GM12878 (cell line): ENCODE measurements at regions not wholly inside any gene's neighbourhood (a gene's known extent, or its start where the extent isn't known, plus 50 kb on each side); places are given as distances from the start of the nearest gene placed in this dataset.

Source experiments
- ATAC-seq: fragments of 200-7000 bp; cut with Tn5 transposase; 3 replicates; pipeline ENCODE4 v1.9.1; 2020; ENCODE audit warnings: mild to moderate bottlenecking, moderate library complexity
- BruUV-seq: library from RNA; stranded (reverse); fragments of 400-500 nt; replicated peaks from 2 replicates; lab custom pipeline; 2021; lab: Mats Ljungman, UMichigan
- CTCF ChIA-PET: fragments of 300-600 bp; sonication (Branson Sonifier 250); formaldehyde crosslinking; extraction: SDS; loops from one replicate; lab custom pipeline; 2021; ENCODE audit warnings: inconsistent platforms; lab: Yijun Ruan, JAX
- POLR2A ChIA-PET: fragments of 350-600 bp; formaldehyde crosslinking; extraction: SDS; loops from one replicate; lab custom pipeline; 2021; ENCODE audit warnings: inconsistent platforms; lab: Charles Lee
- RAD21 ChIA-PET: fragments of 300-600 bp; sonication (Branson Sonifier 250); formaldehyde crosslinking; loops from one replicate; lab custom pipeline; 2023; ENCODE audit warnings: antibody characterized with exemption; ENCODE audit not compliant: unreplicated experiment; lab: Charles Lee
- SMC1A ChIA-PET: fragments of 300-600 bp; sonication (Branson Sonifier 250); formaldehyde crosslinking; loops from one replicate; lab custom pipeline; 2023; ENCODE audit not compliant: unreplicated experiment, uncharacterized antibody; lab: Charles Lee
- DNase-seq: peaks from one replicate; pipeline ENCODE4 v3.0.0-alpha.2; 2011; ENCODE audit warnings: low read depth, low spot score
- FAIRE-seq: peaks from 3 replicates; lab custom pipeline; 2011; peaks lifted over from hg19 to GRCh38; lab: Jason Lieb, UNC
- H2AFZ ChIP-seq: 2 replicates; pipeline ENCODE4 v1.6.0; 2011; ENCODE audit warnings: low read depth, low read length, control low read depth; ENCODE audit not compliant: control insufficient read depth
- H3K27ac ChIP-seq: 2 replicates; pipeline ENCODE4 v1.5.1; 2011; ENCODE audit warnings: control low read depth; ENCODE audit not compliant: control insufficient read depth, insufficient read depth
- H3K27me3 ChIP-seq, 2 experiments: replicated peaks in 1 of 2; 2 replicates each; pipeline versions ENCODE4 v1.6.0 to v1.6.1; 2011; ENCODE audit warnings: low read length in 1 of 2; ENCODE audit not compliant: control insufficient read depth in 2 of 2, insufficient read depth in 2 of 2
- H3K36me3 ChIP-seq, 2 experiments: 2 replicates each; pipeline ENCODE4 v1.5.1; 2011; ENCODE audit warnings: low read length in 1 of 2; ENCODE audit not compliant: control insufficient read depth in 2 of 2, insufficient read depth in 2 of 2
- H3K4me1 ChIP-seq: 2 replicates; pipeline ENCODE4 v1.6.1; 2011; ENCODE audit warnings: mild to moderate bottlenecking, low read length, moderate library complexity, mixed read lengths; ENCODE audit not compliant: control insufficient read depth, insufficient read depth
- H3K4me2 ChIP-seq: 2 replicates; pipeline ENCODE4 v1.6.0; 2011; ENCODE audit warnings: control low read depth; ENCODE audit not compliant: control insufficient read depth, insufficient read depth
- H3K4me3 ChIP-seq: fragments of 200-600 bp; sonication (generic); 2 replicates; pipeline ENCODE4 v1.5.1; 2016
- H3K79me2 ChIP-seq: 2 replicates; pipeline ENCODE4 v1.6.0; 2011; ENCODE audit warnings: low read length; ENCODE audit not compliant: control insufficient read depth, insufficient read depth
- H3K9ac ChIP-seq: 2 replicates; pipeline ENCODE4 v1.8.0; 2011; ENCODE audit warnings: low read length, control low read depth, mixed read lengths; ENCODE audit not compliant: control insufficient read depth, insufficient read depth
- H3K9me3 ChIP-seq: replicated peaks from 3 replicates; pipeline ENCODE4 v1.5.1; 2011; ENCODE audit warnings: mild to moderate bottlenecking, low read length; ENCODE audit not compliant: control insufficient read depth, insufficient read depth
- H4K20me1 ChIP-seq: 2 replicates; pipeline ENCODE4 v1.6.0; 2011; ENCODE audit not compliant: control insufficient read depth, insufficient read depth
- ATF7 ChIP-seq: fragments of 450-650 bp; IDR thresholded peaks from 2 replicates; pipeline ENCODE4 v1.6.1; 2016; ENCODE audit warnings: low read depth, mild to moderate bottlenecking
- BCL3 ChIP-seq: IDR thresholded peaks from 2 replicates; pipeline ENCODE4 v1.6.1; 2011; ENCODE audit warnings: borderline replicate concordance, low read depth, mild to moderate bottlenecking, moderate library complexity, low read length; ENCODE audit not compliant: insufficient read depth, poor library complexity, severe bottlenecking
- BHLHE40 ChIP-seq, 2 experiments: fragments of 450-650 bp in 1 of 2; IDR thresholded peaks; 2 replicates each; pipeline ENCODE4 v1.6.1; 2011 to 2017; ENCODE audit warnings: low read depth in 2 of 2, borderline replicate concordance in 1 of 2, improper control_type of control experiment in 1 of 2, low read length in 1 of 2, mild to moderate bottlenecking in 1 of 2
- CREM ChIP-seq: IDR thresholded peaks from 2 replicates; pipeline ENCODE4 v1.6.1; 2014; ENCODE audit warnings: antibody characterized with exemption, low read depth
- DPF2 ChIP-seq: fragments of 450-650 bp; IDR thresholded peaks from 2 replicates; pipeline ENCODE4 v1.6.1; 2017; ENCODE audit warnings: mild to moderate bottlenecking
- E2F4 ChIP-seq: IDR thresholded peaks from 2 replicates; pipeline ENCODE4 v1.6.1; 2012; ENCODE audit warnings: low read depth, low read length, improper control_type of control experiment
- EED ChIP-seq: sonication (generic); IDR thresholded peaks from 2 replicates; pipeline ENCODE4 v1.6.1; 2016; ENCODE audit warnings: antibody characterized with exemption, low read depth
- EGR1 ChIP-seq, 2 experiments: IDR thresholded peaks; 1 replicate in 1 of 2; 2 replicates in 1 of 2; pipeline ENCODE4 v1.6.1; 2011 to 2012; ENCODE audit warnings: low read depth in 2 of 2, low read length in 2 of 2, borderline replicate concordance in 1 of 2, mild to moderate bottlenecking in 1 of 2, moderate library complexity in 1 of 2
- ETV6 ChIP-seq, 2 experiments: fragments of 450-650 bp in 1 of 2; IDR thresholded peaks in 1 of 2; conservative IDR thresholded peaks in 1 of 2; 2 replicates each; pipeline ENCODE4 v1.6.1; 2014; ENCODE audit warnings: antibody characterized with exemption in 1 of 2, borderline replicate concordance in 1 of 2, low read depth in 1 of 2, mild to moderate bottlenecking in 1 of 2, moderate library complexity in 1 of 2
- IKZF1 ChIP-seq: fragments of 450-650 bp; conservative IDR thresholded peaks from 2 replicates; pipeline ENCODE4 v1.6.1; 2017; ENCODE audit warnings: antibody characterized with exemption, mild to moderate bottlenecking
- KAT2A ChIP-seq: conservative IDR thresholded peaks from 2 replicates; pipeline ENCODE4 v1.6.1; 2011; ENCODE audit warnings: low read depth, low read length; ENCODE audit not compliant: control insufficient read depth
- MEF2A ChIP-seq: IDR thresholded peaks from 2 replicates; pipeline ENCODE4 v1.6.1; 2011; ENCODE audit warnings: low read depth, mild to moderate bottlenecking, low read length, moderate library complexity; ENCODE audit not compliant: insufficient read depth
- MTA2 ChIP-seq: fragments of 450-650 bp; IDR thresholded peaks from 2 replicates; pipeline ENCODE4 v1.6.1; 2016; ENCODE audit warnings: low read depth, mild to moderate bottlenecking, moderate library complexity
- NFIC ChIP-seq: IDR thresholded peaks from 2 replicates; pipeline ENCODE4 v1.6.1; 2012; ENCODE audit warnings: low read depth, mild to moderate bottlenecking, inconsistent platforms, low read length, moderate library complexity
- NR2F1 ChIP-seq: fragments of 450-650 bp; conservative IDR thresholded peaks from 2 replicates; pipeline ENCODE4 v1.6.1; 2017; ENCODE audit warnings: mild to moderate bottlenecking
- RUNX3 ChIP-seq: IDR thresholded peaks from 2 replicates; pipeline ENCODE4 v1.6.1; 2012; ENCODE audit warnings: low read length, inconsistent platforms
- SPI1 ChIP-seq: IDR thresholded peaks from 2 replicates; pipeline ENCODE4 v1.6.1; 2011; ENCODE audit warnings: low read depth, mild to moderate bottlenecking, low read length, moderate library complexity, borderline replicate concordance; ENCODE audit not compliant: insufficient read depth
- WGBS: methylation state at CpG from one replicate; pipeline ENCODE4 v1.1.6; 2016; ENCODE audit warnings: low lambda C conversion rate; ENCODE audit not compliant: insufficient replicate concordance, insufficient coverage; ENCODE audit errors: missing lambda C conversion rate; 5-methylcytosine and 5-hydroxymethylcytosine counted together
- in situ Hi-C: fragments of 300-500 bp; cut with MboI; formaldehyde crosslinking; loops from 9 replicates; pipeline ENCODE4 v1.14.3; 2018; ENCODE audit warnings: mixed read lengths
- intact Hi-C: fragments of 100-400 bp; cut with micrococcal nuclease; formaldehyde crosslinking; loops from one replicate; pipeline ENCODE4 v1.14.2; 2022; ENCODE audit not compliant: unreplicated experiment

GRCh38 chr4:78720994-78721677 is 55.0 kb upstream of the BMP2K start:
- ChIA-PET RAD21 (interaction anchor here (1.0 to 1.1 kb wide), 2 partner anchors 16 to 111 kb away, joined by 3 read pairs; no protein-coding TSS in a partner anchor), SMC1A (interaction anchor here (1.1 to 4.1 kb wide), 13 partner anchors 10 to 112 kb away, joined by 3 to 22 read pairs (median 5); no protein-coding TSS in a partner anchor), POLR2A (interaction anchor here (1.0 to 1.6 kb wide), 3 partner anchors 13 to 30 kb away, joined by 4 read pairs; no protein-coding TSS in a partner anchor), CTCF (interaction anchor here (0.8 to 2.0 kb wide), 4 partner anchors 16 to 98 kb away, joined by 3 to 4 read pairs (median 4); no protein-coding TSS in a partner anchor)
- H3K9ac ChIP-seq, result no peak overlapping the region
- no peaks in the 10 kb centered on the region for H4K20me1 ChIP-seq
- no peaks in the 10 kb centered on the region for H3K27me3 ChIP-seq
- peak overlapping the region; percentile 25; the same call in 1 of the 2 replicates for H3K4me3 ChIP-seq
- in situ Hi-C loops, result no loop called here
- peaks cover 4% of the 10 kb centered on the region for H3K4me1 ChIP-seq
- ATAC-seq (peak; percentile 94), DNase-seq (no peak), FAIRE-seq (peak; percentile 80)
- H2AFZ ChIP-seq, result peak overlapping the region; percentile 79
- peak; percentile 18; the same call in 1 of the 2 replicates for TF ChIP-seq NR2F1
- TF ChIP-seq EED, result peak; percentile 52; the same call in 1 of the 2 replicates
- TF ChIP-seq SPI1, result peak; percentile 28; the same call in 1 of the 2 replicates
- TF ChIP-seq E2F4, result no peak
- TF ChIP-seq NFIC, result peak; percentile 53; the same call in 1 of the 2 replicates
- TF ChIP-seq CREM, result 0 out of 2 replicates have a peak, but pooled peaks have one; percentile 17
- peak; percentile 21; the same call in 1 of the 2 replicates for TF ChIP-seq RUNX3
- peak in 1 of 2 experiments; percentile 26; a peak in 1 of 3 replicates for TF ChIP-seq EGR1 (IDR thresholded peaks at IDR 0.05; ENCODE audit: borderline replicate concordance in 1 of 2, low read depth in 2 of 2, low read length in 2 of 2)
- TF ChIP-seq ATF7, result no peak
- peak; percentile 52 to 58; a peak in 3 of 4 replicates for TF ChIP-seq BHLHE40 (IDR thresholded peaks at IDR 0.05; ENCODE audit: borderline replicate concordance in 1 of 2, low read depth in 2 of 2, low read length in 1 of 2)
- TF ChIP-seq BCL3, result no peak
- TF ChIP-seq MEF2A, result 0 out of 2 replicates have a peak, but pooled peaks have one; percentile 10
- TF ChIP-seq ETV6 (conservative IDR thresholded peaks at IDR 0.05 in 1 of 2, IDR thresholded peaks at IDR 0.05 in 1 of 2; ENCODE audit: borderline replicate concordance in 1 of 2, low read depth in 1 of 2), result peak in 1 of 2 experiments; percentile 89; a peak in 2 of 4 replicates
- TF ChIP-seq MTA2, result peak; percentile 21; the same call in 1 of the 2 replicates
- peak; percentile 44; the same call in 1 of the 2 replicates for TF ChIP-seq IKZF1
- 0 out of 2 replicates have a peak, but pooled peaks have one; percentile 24 for TF ChIP-seq DPF2
- no peak for TF ChIP-seq KAT2A
- intact Hi-C loops, result no loop called here
- BruUV-seq, result no TSS peak
- H3K27ac ChIP-seq, result no peak overlapping the region
- no peaks in the 10 kb centered on the region for H3K36me3 ChIP-seq
- H3K79me2 ChIP-seq, result no peaks in the 10 kb centered on the region
- WGBS, result 15% methylated on average over 10 of the region's 10 CpGs
- no peaks in the 10 kb centered on the region for H3K9me3 ChIP-seq
- H3K4me2 ChIP-seq, result peak overlapping the region; percentile 79
